Lower lobe of right lung (tissue), 2 donors: ENCODE measurements at regions not wholly inside any gene's neighbourhood (a gene's known extent, or its start where the extent isn't known, plus 50 kb on each side); places are given as distances from the start of the nearest gene placed in this dataset.

ENCODE experiments used
- ATAC-seq, 2 donors: fragments of 200-7000 bp; cut with Tn5 transposase; one replicate each; pipeline ENCODE4 v1.9.1; 2020 to 2022; ENCODE audit warnings: mild to moderate bottlenecking in 2 of 2, moderate library complexity in 2 of 2
- DNase-seq: peaks from one replicate; pipeline ENCODE4 v3.0.0-alpha.2; 2020
- H3K27ac ChIP-seq: fragments of 200-600 bp; one replicate; pipeline ENCODE4 v1.8.0; 2022
- H3K27me3 ChIP-seq: fragments of 200-600 bp; one replicate; pipeline ENCODE4 v1.8.0; 2022; ENCODE audit warnings: low read depth
- H3K36me3 ChIP-seq: fragments of 200-600 bp; one replicate; pipeline ENCODE4 v1.8.0; 2022; ENCODE audit warnings: mild to moderate bottlenecking
- H3K4me1 ChIP-seq: fragments of 200-600 bp; one replicate; pipeline ENCODE4 v1.8.0; 2022
- H3K4me3 ChIP-seq: fragments of 200-600 bp; one replicate; pipeline ENCODE4 v1.8.0; 2022; ENCODE audit warnings: mild to moderate bottlenecking
- H3K9me3 ChIP-seq: fragments of 200-600 bp; one replicate; pipeline ENCODE4 v1.8.0; 2022
- CTCF ChIP-seq: fragments of 200-600 bp; IDR thresholded peaks from one replicate; pipeline ENCODE4 v1.8.0; 2022; ENCODE audit warnings: antibody characterized with exemption, mild to moderate bottlenecking
- intact Hi-C: fragments of 100-400 bp; cut with DNase I; formaldehyde crosslinking; loops from one replicate; pipeline ENCODE4 v1.11.0; 2022
- donor health status: DM: no; HTN: yes; CAD: no; lungs with severe emphysema.

GRCh38 chr12:88419794-88420193 lies 160.5 kb downstream of the KITLG start:
- DNase-seq (no peak), ATAC-seq (no peak)
- Histone ChIP-seq H3K4me3 (no peak overlapping the region), H3K27ac (no peak overlapping the region), H3K36me3 (no peaks in the 10 kb centered on the region), H3K4me1 (no peaks in the 10 kb centered on the region), H3K27me3 (no peaks in the 10 kb centered on the region), H3K9me3 (no peaks in the 10 kb centered on the region)
- intact Hi-C loops, result no loop called here
- TF ChIP-seq CTCF, result no peak

GRCh38 chr12:88420457-88420856 lies 159.8 kb downstream of the KITLG start:
- H3K4me1 ChIP-seq, result no peaks in the 10 kb centered on the region
- no peak for DNase-seq
- no peak overlapping the region for H3K4me3 ChIP-seq
- no peak for ATAC-seq
- intact Hi-C loops, result no loop called here
- no peak for TF ChIP-seq CTCF
- no peaks in the 10 kb centered on the region for H3K9me3 ChIP-seq
- H3K36me3 ChIP-seq, result no peaks in the 10 kb centered on the region
- no peaks in the 10 kb centered on the region for H3K27me3 ChIP-seq
- no peak overlapping the region for H3K27ac ChIP-seq

GRCh38 chr12:88424791-88425730 lies 155.2 kb downstream of the KITLG start:
- Histone ChIP-seq H3K27me3 (no peaks in the 10 kb centered on the region), H3K9me3 (no peaks in the 10 kb centered on the region), H3K27ac (no peak overlapping the region), H3K36me3 (no peaks in the 10 kb centered on the region), H3K4me3 (no peak overlapping the region), H3K4me1 (no peaks in the 10 kb centered on the region)
- ATAC-seq, result no peak
- no peak for DNase-seq
- intact Hi-C loops, result no loop called here
- TF ChIP-seq CTCF, result no peak

GRCh38 chr12:88428350-88428749 lies 151.9 kb downstream of the KITLG start:
- Histone ChIP-seq H3K27me3 (no peaks in the 10 kb centered on the region), H3K36me3 (no peaks in the 10 kb centered on the region), H3K4me1 (peaks cover 5% of the 10 kb centered on the region), H3K27ac (no peak overlapping the region), H3K4me3 (no peak overlapping the region), H3K9me3 (no peaks in the 10 kb centered on the region)
- intact Hi-C loops, result no loop called here
- DNase-seq (no peak), ATAC-seq (no peak)
- no peak for TF ChIP-seq CTCF

GRCh38 chr12:88431246-88431645 lies 149.0 kb downstream of the KITLG start:
- Histone ChIP-seq H3K27ac (no peak overlapping the region), H3K9me3 (no peaks in the 10 kb centered on the region), H3K36me3 (no peaks in the 10 kb centered on the region), H3K4me3 (no peak overlapping the region), H3K27me3 (no peaks in the 10 kb centered on the region), H3K4me1 (peaks cover 13% of the 10 kb centered on the region)
- no peak for TF ChIP-seq CTCF
- no peak for ATAC-seq
- intact Hi-C loops, result no loop called here
- no peak for DNase-seq
